PFSK-1 (cell line): ENCODE measurements at regions not wholly inside any gene's neighbourhood (a gene's known extent, or its start where the extent isn't known, plus 50 kb on each side); places are given as distances from the start of the nearest gene placed in this dataset.

Source experiments
- POLR2AphosphoS5 ChIP-seq: IDR thresholded peaks from 2 replicates; pipeline ENCODE4 v1.6.1; 2012; ENCODE audit warnings: low read depth, mild to moderate bottlenecking, control low read depth, low read length, moderate library complexity
- TAF1 ChIP-seq: IDR thresholded peaks from 2 replicates; pipeline ENCODE4 v1.6.1; 2012; ENCODE audit warnings: low read length, control low read depth, borderline replicate concordance; ENCODE audit not compliant: insufficient read depth

DNA sequence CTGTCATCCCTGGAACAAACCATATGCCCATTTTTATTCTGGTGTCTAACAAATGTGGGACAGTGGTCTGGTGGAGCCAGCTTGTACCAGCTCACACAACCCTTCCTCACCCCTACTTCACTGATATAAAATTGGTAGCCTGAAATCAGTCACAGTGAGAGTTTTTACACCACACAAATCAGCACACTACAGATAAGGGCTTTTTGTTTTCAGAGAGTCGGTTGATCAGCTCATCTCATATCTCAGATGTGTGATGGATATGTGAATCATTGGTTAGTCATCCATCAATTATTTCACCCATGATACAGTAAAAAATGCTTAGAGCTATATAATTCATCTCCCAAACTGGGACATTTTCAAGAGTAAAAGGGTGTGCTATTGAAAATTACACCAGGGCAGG lies 529.2 kb downstream of the EBF1 start:
- TF ChIP-seq TAF1: no peak
- TF ChIP-seq POLR2AphosphoS5: no peak
